Lower lobe of right lung (tissue), 2 donors: ENCODE measurements at regions not wholly inside any gene's neighbourhood (a gene's known extent, or its start where the extent isn't known, plus 50 kb on each side); places are given as distances from the start of the nearest gene placed in this dataset.

Experiments used
- ATAC-seq, 2 donors: fragments of 200-7000 bp; cut with Tn5 transposase; one replicate each; pipeline ENCODE4 v1.9.1; 2020 to 2022; ENCODE audit warnings: mild to moderate bottlenecking in 2 of 2, moderate library complexity in 2 of 2
- DNase-seq: peaks from one replicate; pipeline ENCODE4 v3.0.0-alpha.2; 2020
- H3K27ac ChIP-seq: fragments of 200-600 bp; one replicate; pipeline ENCODE4 v1.8.0; 2022
- H3K27me3 ChIP-seq: fragments of 200-600 bp; one replicate; pipeline ENCODE4 v1.8.0; 2022; ENCODE audit warnings: low read depth
- H3K36me3 ChIP-seq: fragments of 200-600 bp; one replicate; pipeline ENCODE4 v1.8.0; 2022; ENCODE audit warnings: mild to moderate bottlenecking
- H3K4me1 ChIP-seq: fragments of 200-600 bp; one replicate; pipeline ENCODE4 v1.8.0; 2022
- H3K4me3 ChIP-seq: fragments of 200-600 bp; one replicate; pipeline ENCODE4 v1.8.0; 2022; ENCODE audit warnings: mild to moderate bottlenecking
- H3K9me3 ChIP-seq: fragments of 200-600 bp; one replicate; pipeline ENCODE4 v1.8.0; 2022
- CTCF ChIP-seq: fragments of 200-600 bp; IDR thresholded peaks from one replicate; pipeline ENCODE4 v1.8.0; 2022; ENCODE audit warnings: antibody characterized with exemption, mild to moderate bottlenecking
- intact Hi-C: fragments of 100-400 bp; cut with DNase I; formaldehyde crosslinking; loops from one replicate; pipeline ENCODE4 v1.11.0; 2022
- donor health status: DM: no; HTN: yes; CAD: no; lungs with severe emphysema.

- H3K9me3 ChIP-seq, result no peaks in the 10 kb centered on the region
- intact Hi-C loops, result no loop called here
- no peak overlapping the region for H3K4me3 ChIP-seq
- H3K4me1 ChIP-seq, result peaks cover 5% of the 10 kb centered on the region
- H3K27ac ChIP-seq, result peak overlapping the region; percentile 26
- H3K27me3 ChIP-seq, result no peaks in the 10 kb centered on the region
- no peaks in the 10 kb centered on the region for H3K36me3 ChIP-seq
- DNase-seq (no peak), ATAC-seq (no peak)
- TF ChIP-seq CTCF, result no peak
Observed at GRCh38 chr13:40259899-40260298, 406.5 kb downstream of the FOXO1 start.

GRCh38 chr13:40261336-40261735, 405.1 kb downstream of the FOXO1 start:
- ATAC-seq, result no peak
- H3K36me3 ChIP-seq, result no peaks in the 10 kb centered on the region

GRCh38 chr13:40261947-40262346, 404.5 kb downstream of the FOXO1 start:
- Histone ChIP-seq H3K4me3 (no peak overlapping the region), H3K4me1 (peaks cover 5% of the 10 kb centered on the region), H3K9me3 (no peaks in the 10 kb centered on the region), H3K27ac (no peak overlapping the region), H3K36me3 (no peaks in the 10 kb centered on the region), H3K27me3 (no peaks in the 10 kb centered on the region)
- intact Hi-C loops, result no loop called here
- DNase-seq (no peak), ATAC-seq (no peak)
- TF ChIP-seq CTCF, result no peak

More at GRCh38 chr13:40261336-40261735, 405.1 kb downstream of the FOXO1 start:
- no peak for DNase-seq
- no peak overlapping the region for H3K4me3 ChIP-seq
- peaks cover 5% of the 10 kb centered on the region for H3K4me1 ChIP-seq
- no peaks in the 10 kb centered on the region for H3K9me3 ChIP-seq
- no peak for TF ChIP-seq CTCF
- no peak overlapping the region for H3K27ac ChIP-seq
- intact Hi-C loops, result no loop called here
- no peaks in the 10 kb centered on the region for H3K27me3 ChIP-seq

GRCh38 chr13:40269086-40269485, 397.4 kb downstream of the FOXO1 start:
- no peak overlapping the region for H3K4me3 ChIP-seq
- TF ChIP-seq CTCF, result no peak
- intact Hi-C loops, result no loop called here
- no peaks in the 10 kb centered on the region for H3K9me3 ChIP-seq
- DNase-seq, result no peak
- no peak overlapping the region for H3K27ac ChIP-seq
- H3K4me1 ChIP-seq, result peaks cover 18% of the 10 kb centered on the region
- no peaks in the 10 kb centered on the region for H3K27me3 ChIP-seq
- no peaks in the 10 kb centered on the region for H3K36me3 ChIP-seq
- ATAC-seq, result peak; percentile 62 to 83

- TF ChIP-seq CTCF, result no peak
- Histone ChIP-seq H3K9me3 (no peaks in the 10 kb centered on the region), H3K36me3 (no peaks in the 10 kb centered on the region), H3K27me3 (no peaks in the 10 kb centered on the region), H3K27ac (no peak overlapping the region), H3K4me1 (peaks cover 18% of the 10 kb centered on the region), H3K4me3 (no peak overlapping the region)
- ATAC-seq, result no peak
- intact Hi-C loops, result no loop called here
- no peak for DNase-seq
Observed at GRCh38 chr13:40270726-40271125, 395.7 kb downstream of the FOXO1 start.
